ENCODE measurements at regions not wholly inside any gene's neighbourhood (a gene's known extent, or its start where the extent isn't known, plus 50 kb on each side); places are given as distances from the start of the nearest gene placed in this dataset.

GRCh38 chr17:71656964-71657858 lies 463.6 kb upstream of the SOX9 start:
- peaks cover 43% of the 10 kb centered on the region for H3K9me3 Mint-ChIP-seq
- no peaks in the 10 kb centered on the region for H3K4me1 Mint-ChIP-seq (ENCODE audit: low read depth)
- H3K27me3 Mint-ChIP-seq (ENCODE audit: low read depth), result no peaks in the 10 kb centered on the region
- no peaks in the 10 kb centered on the region for H3K36me3 Mint-ChIP-seq (ENCODE audit: low read depth)
- DNase-seq (ENCODE audit: low spot score), result no peak
- intact Hi-C loops (cut with micrococcal nuclease), result no loop called here
- no peak overlapping the region for H3K4me3 Mint-ChIP-seq (ENCODE audit: low read depth)
- no peak overlapping the region for H3K27ac Mint-ChIP-seq

GRCh38 chr17:71658996-71659395 lies 461.8 kb upstream of the SOX9 start:
- Mint-ChIP-seq H3K27me3 (ENCODE audit: low read depth) (no peaks in the 10 kb centered on the region), H3K4me1 (ENCODE audit: low read depth) (no peaks in the 10 kb centered on the region), H3K27ac (no peak overlapping the region), H3K36me3 (ENCODE audit: low read depth) (no peaks in the 10 kb centered on the region), H3K4me3 (ENCODE audit: low read depth) (no peak overlapping the region), H3K9me3 (peaks cover 45% of the 10 kb centered on the region)
- intact Hi-C loops (cut with micrococcal nuclease), result no loop called here
- DNase-seq (ENCODE audit: low spot score), result no peak

- DNase-seq (ENCODE audit: low spot score), result no peak
- Mint-ChIP-seq H3K27ac (no peak overlapping the region), H3K27me3 (ENCODE audit: low read depth) (no peaks in the 10 kb centered on the region), H3K9me3 (peaks cover 50% of the 10 kb centered on the region), H3K4me1 (ENCODE audit: low read depth) (no peaks in the 10 kb centered on the region), H3K4me3 (ENCODE audit: low read depth) (no peak overlapping the region), H3K36me3 (ENCODE audit: low read depth) (no peaks in the 10 kb centered on the region)
- intact Hi-C loops (cut with micrococcal nuclease), result no loop called here
These were observed 456.0 kb upstream of the SOX9 start for GRCh38 chr17:71664861-71665260.

- no peak for DNase-seq (ENCODE audit: low spot score)
- intact Hi-C loops (cut with micrococcal nuclease), result no loop called here
- Mint-ChIP-seq H3K27ac (no peak overlapping the region), H3K9me3 (peaks cover 50% of the 10 kb centered on the region), H3K4me3 (ENCODE audit: low read depth) (no peak overlapping the region), H3K36me3 (ENCODE audit: low read depth) (no peaks in the 10 kb centered on the region), H3K27me3 (ENCODE audit: low read depth) (no peaks in the 10 kb centered on the region), H3K4me1 (ENCODE audit: low read depth) (no peaks in the 10 kb centered on the region)
These were observed 454.8 kb upstream of the SOX9 start for GRCh38 chr17:71666047-71666446.

- H3K4me3 Mint-ChIP-seq (ENCODE audit: low read depth), result no peak overlapping the region
- DNase-seq (ENCODE audit: low spot score), result no peak
- no peaks in the 10 kb centered on the region for H3K27me3 Mint-ChIP-seq (ENCODE audit: low read depth)
- intact Hi-C loops (cut with micrococcal nuclease), result no loop called here
- H3K4me1 Mint-ChIP-seq (ENCODE audit: low read depth), result no peaks in the 10 kb centered on the region
- no peaks in the 10 kb centered on the region for H3K36me3 Mint-ChIP-seq (ENCODE audit: low read depth)
- no peak overlapping the region for H3K27ac Mint-ChIP-seq
- peaks cover 50% of the 10 kb centered on the region for H3K9me3 Mint-ChIP-seq
These were observed 453.2 kb upstream of the SOX9 start for GRCh38 chr17:71667661-71668060.

GRCh38 chr17:71668807-71669206 lies 452.0 kb upstream of the SOX9 start:
- intact Hi-C loops (cut with micrococcal nuclease), result no loop called here
- DNase-seq (ENCODE audit: low spot score), result no peak
- no peaks in the 10 kb centered on the region for H3K36me3 Mint-ChIP-seq (ENCODE audit: low read depth)
- H3K4me1 Mint-ChIP-seq (ENCODE audit: low read depth), result no peaks in the 10 kb centered on the region
- H3K9me3 Mint-ChIP-seq, result peaks cover 44% of the 10 kb centered on the region
- H3K27me3 Mint-ChIP-seq (ENCODE audit: low read depth), result no peaks in the 10 kb centered on the region
- H3K27ac Mint-ChIP-seq, result no peak overlapping the region
- H3K4me3 Mint-ChIP-seq (ENCODE audit: low read depth), result no peak overlapping the region

- Mint-ChIP-seq H3K27ac (no peak overlapping the region), H3K4me3 (ENCODE audit: low read depth) (no peak overlapping the region), H3K9me3 (peaks cover 33% of the 10 kb centered on the region), H3K27me3 (ENCODE audit: low read depth) (no peaks in the 10 kb centered on the region), H3K4me1 (ENCODE audit: low read depth) (no peaks in the 10 kb centered on the region), H3K36me3 (ENCODE audit: low read depth) (no peaks in the 10 kb centered on the region)
- intact Hi-C loops (cut with micrococcal nuclease), result no loop called here
- no peak for DNase-seq (ENCODE audit: low spot score)
These were observed 443.4 kb upstream of the SOX9 start for GRCh38 chr17:71677439-71677838.

- DNase-seq (ENCODE audit: low spot score), result no peak
- Mint-ChIP-seq H3K27ac (no peak overlapping the region), H3K4me1 (ENCODE audit: low read depth) (no peaks in the 10 kb centered on the region), H3K36me3 (ENCODE audit: low read depth) (no peaks in the 10 kb centered on the region), H3K9me3 (peaks cover 40% of the 10 kb centered on the region), H3K4me3 (ENCODE audit: low read depth) (no peak overlapping the region), H3K27me3 (ENCODE audit: low read depth) (no peaks in the 10 kb centered on the region)
- intact Hi-C loops (cut with micrococcal nuclease), result no loop called here
These were observed 441.0 kb upstream of the SOX9 start for GRCh38 chr17:71679832-71680231.

- Mint-ChIP-seq H3K27me3 (ENCODE audit: low read depth) (no peaks in the 10 kb centered on the region), H3K9me3 (peaks cover 40% of the 10 kb centered on the region), H3K4me3 (ENCODE audit: low read depth) (no peak overlapping the region), H3K27ac (no peak overlapping the region), H3K36me3 (ENCODE audit: low read depth) (no peaks in the 10 kb centered on the region), H3K4me1 (ENCODE audit: low read depth) (no peaks in the 10 kb centered on the region)
- intact Hi-C loops (cut with micrococcal nuclease), result no loop called here
- no peak for DNase-seq (ENCODE audit: low spot score)
These were observed 439.2 kb upstream of the SOX9 start for GRCh38 chr17:71681427-71682173.

GRCh38 chr17:71682174-71682494 lies 438.7 kb upstream of the SOX9 start:
- no peak for DNase-seq (ENCODE audit: low spot score)
- no peak overlapping the region for H3K4me3 Mint-ChIP-seq (ENCODE audit: low read depth)
- no peaks in the 10 kb centered on the region for H3K4me1 Mint-ChIP-seq (ENCODE audit: low read depth)
- intact Hi-C loops (cut with micrococcal nuclease), result no loop called here
- no peaks in the 10 kb centered on the region for H3K27me3 Mint-ChIP-seq (ENCODE audit: low read depth)
- H3K27ac Mint-ChIP-seq, result no peak overlapping the region
- H3K36me3 Mint-ChIP-seq (ENCODE audit: low read depth), result no peaks in the 10 kb centered on the region
- peaks cover 36% of the 10 kb centered on the region for H3K9me3 Mint-ChIP-seq

- H3K36me3 Mint-ChIP-seq (ENCODE audit: low read depth), result no peaks in the 10 kb centered on the region
- intact Hi-C loops (cut with micrococcal nuclease), result no loop called here
- DNase-seq (ENCODE audit: low spot score), result no peak
- peaks cover 30% of the 10 kb centered on the region for H3K9me3 Mint-ChIP-seq
- no peaks in the 10 kb centered on the region for H3K4me1 Mint-ChIP-seq (ENCODE audit: low read depth)
- H3K4me3 Mint-ChIP-seq (ENCODE audit: low read depth), result no peak overlapping the region
- H3K27me3 Mint-ChIP-seq (ENCODE audit: low read depth), result no peaks in the 10 kb centered on the region
- no peak overlapping the region for H3K27ac Mint-ChIP-seq
These were observed 431.0 kb upstream of the SOX9 start for GRCh38 chr17:71689782-71690181.

- no peak for DNase-seq (ENCODE audit: low spot score)
- H3K36me3 Mint-ChIP-seq (ENCODE audit: low read depth), result no peaks in the 10 kb centered on the region
- intact Hi-C loops (cut with micrococcal nuclease), result no loop called here
- no peak overlapping the region for H3K27ac Mint-ChIP-seq
- no peak overlapping the region for H3K4me3 Mint-ChIP-seq (ENCODE audit: low read depth)
- no peaks in the 10 kb centered on the region for H3K4me1 Mint-ChIP-seq (ENCODE audit: low read depth)
- no peaks in the 10 kb centered on the region for H3K27me3 Mint-ChIP-seq (ENCODE audit: low read depth)
- H3K9me3 Mint-ChIP-seq, result peaks cover 41% of the 10 kb centered on the region
These were observed 420.9 kb upstream of the SOX9 start for GRCh38 chr17:71699907-71700306.

GRCh38 chr17:71703701-71704100 lies 417.1 kb upstream of the SOX9 start:
- Mint-ChIP-seq H3K27me3 (ENCODE audit: low read depth) (no peaks in the 10 kb centered on the region), H3K4me1 (ENCODE audit: low read depth) (no peaks in the 10 kb centered on the region), H3K4me3 (ENCODE audit: low read depth) (no peak overlapping the region), H3K9me3 (peaks cover 34% of the 10 kb centered on the region), H3K36me3 (ENCODE audit: low read depth) (no peaks in the 10 kb centered on the region), H3K27ac (no peak overlapping the region)
- intact Hi-C loops (cut with micrococcal nuclease), result no loop called here
- DNase-seq (ENCODE audit: low spot score), result no peak

All from activated T-helper 2 cell treated with anti-CD3 and anti-CD28 coated beads, Interferon-gamma antibody, Interleukin-2, Interleukin-4, amounts not matched to agents 10 μg/mL and 5 μg/mL and 100 μg/mL, durations not matched to agents 14 hours and 24 hours and 36 hours (primary cell).